OCI-LY3 (cell line): ENCODE measurements at regions not wholly inside any gene's neighbourhood (a gene's known extent, or its start where the extent isn't known, plus 50 kb on each side); places are given as distances from the start of the nearest gene placed in this dataset.

Experiments
- EZH2phosphoT487 ChIP-seq: fragments of 200-600 bp; shearing (Covaris generic); IDR thresholded peaks from 2 replicates; pipeline ENCODE4 v1.6.1; 2018; ENCODE audit warnings: antibody characterized with exemption, mixed run types, low read depth
- TF ChIP-seq, protein P1 (sequence below): fragments of 200-600, 300-600 bp; sonication (generic); IDR thresholded peaks from 2 replicates; pipeline ENCODE4 v1.5.1; 2014; ENCODE audit warnings: antibody characterized with exemption, low read length, low read depth

DNA sequence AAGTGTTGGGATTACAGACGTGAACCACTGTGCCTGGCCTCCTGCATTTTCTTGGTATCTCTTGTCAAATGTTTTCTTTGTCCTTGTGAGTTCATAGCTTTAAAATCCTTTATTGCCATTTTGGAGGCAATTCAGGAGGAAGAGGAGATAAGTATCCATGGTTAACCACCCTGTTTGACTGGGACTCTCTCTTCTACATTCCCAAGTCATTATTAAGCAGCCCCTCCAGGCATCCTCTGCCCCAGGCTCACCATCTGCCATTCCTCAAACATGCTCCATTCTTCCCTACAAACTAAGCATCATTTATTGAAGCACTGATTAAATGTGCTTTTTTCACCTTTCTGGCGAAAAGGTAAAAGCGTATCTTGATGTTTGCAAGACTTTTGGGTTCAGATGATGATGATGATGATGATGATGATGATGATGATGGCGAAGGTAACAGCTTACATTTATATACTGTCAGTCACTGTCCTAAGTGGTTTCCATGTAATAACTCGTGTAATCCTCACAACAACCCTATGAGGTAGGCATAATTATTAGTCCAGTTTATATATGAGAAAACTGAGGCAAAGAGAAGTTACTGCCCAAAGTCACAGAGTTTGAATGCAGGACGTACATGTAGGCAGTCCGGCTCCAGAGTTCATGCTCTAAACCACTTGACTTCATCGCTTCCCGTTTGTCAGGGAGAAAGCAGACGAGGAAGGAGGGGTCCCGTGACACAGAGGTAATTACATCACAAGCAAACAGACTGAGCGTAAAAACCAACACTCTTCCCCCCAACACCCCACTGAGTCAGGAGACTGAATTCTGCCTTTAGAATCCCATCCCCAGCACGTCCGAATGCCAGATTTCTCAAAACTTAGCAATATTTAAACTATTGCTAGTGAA lies 69.7 kb upstream of the ACKR3 start:
- no peak for TF ChIP-seq EZH2phosphoT487
- TF ChIP-seq, protein P1, sequence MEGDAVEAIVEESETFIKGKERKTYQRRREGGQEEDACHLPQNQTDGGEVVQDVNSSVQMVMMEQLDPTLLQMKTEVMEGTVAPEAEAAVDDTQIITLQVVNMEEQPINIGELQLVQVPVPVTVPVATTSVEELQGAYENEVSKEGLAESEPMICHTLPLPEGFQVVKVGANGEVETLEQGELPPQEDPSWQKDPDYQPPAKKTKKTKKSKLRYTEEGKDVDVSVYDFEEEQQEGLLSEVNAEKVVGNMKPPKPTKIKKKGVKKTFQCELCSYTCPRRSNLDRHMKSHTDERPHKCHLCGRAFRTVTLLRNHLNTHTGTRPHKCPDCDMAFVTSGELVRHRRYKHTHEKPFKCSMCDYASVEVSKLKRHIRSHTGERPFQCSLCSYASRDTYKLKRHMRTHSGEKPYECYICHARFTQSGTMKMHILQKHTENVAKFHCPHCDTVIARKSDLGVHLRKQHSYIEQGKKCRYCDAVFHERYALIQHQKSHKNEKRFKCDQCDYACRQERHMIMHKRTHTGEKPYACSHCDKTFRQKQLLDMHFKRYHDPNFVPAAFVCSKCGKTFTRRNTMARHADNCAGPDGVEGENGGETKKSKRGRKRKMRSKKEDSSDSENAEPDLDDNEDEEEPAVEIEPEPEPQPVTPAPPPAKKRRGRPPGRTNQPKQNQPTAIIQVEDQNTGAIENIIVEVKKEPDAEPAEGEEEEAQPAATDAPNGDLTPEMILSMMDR: no peak
